ENCODE measurements at regions not wholly inside any gene's neighbourhood (a gene's known extent, or its start where the extent isn't known, plus 50 kb on each side); places are given as distances from the start of the nearest gene placed in this dataset.
A peak's percentile ranks its signal among the peaks of the same experiment; 100 is the strongest.

DNA sequence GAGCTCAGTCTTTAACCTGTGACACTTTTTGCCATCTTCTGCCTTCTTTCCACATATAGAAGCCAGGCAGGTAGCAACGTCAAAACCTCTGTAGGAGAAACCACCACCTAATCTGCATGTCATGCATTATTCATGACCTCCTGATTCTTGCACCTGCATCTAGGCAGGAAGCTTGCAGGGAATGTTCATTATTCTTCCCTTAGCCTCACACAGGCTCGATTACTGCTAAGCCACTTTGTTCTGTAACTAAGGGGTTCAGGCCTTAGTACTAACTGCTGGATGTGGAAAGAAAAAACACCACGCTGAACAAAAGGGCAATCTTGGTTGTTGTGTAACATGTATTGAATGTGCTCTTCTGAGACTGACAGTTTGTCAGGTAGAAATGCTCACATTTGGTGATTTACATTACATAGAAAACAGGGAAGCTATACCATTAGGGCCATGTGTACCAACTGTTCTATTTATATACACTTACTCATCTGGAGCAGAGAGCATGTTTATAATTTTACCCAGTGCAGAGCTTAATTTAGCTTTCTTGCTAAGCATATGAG, 366.9 kb downstream of the KLF12 start:
- Histone ChIP-seq H3K4me2 (ENCODE audit: low read length) (no peak overlapping the region), H3K4me1 (ENCODE audit: insufficient read depth, low read length) (no peaks in the 10 kb centered on the region; the same call in 1 of the 2 replicates), H4K20me1 (ENCODE audit: low read length) (no peaks in the 10 kb centered on the region), H3K27me3 (ENCODE audit: low read length) (no peaks in the 10 kb centered on the region), H3K9me2 (replicated peaks; ENCODE audit: low read length) (no peaks in the 10 kb centered on the region), H3K27ac (ENCODE audit: low read length) (no peak overlapping the region), H3K36me3 (ENCODE audit: low read depth, low read length) (no peaks in the 10 kb centered on the region), H3K9ac (ENCODE audit: low read length) (no peak overlapping the region), H3F3A (ENCODE audit: low read length, unreplicated experiment) (no peaks in the 10 kb centered on the region), H2AFZ (ENCODE audit: low read length) (no peak overlapping the region), H3K4me3 (ENCODE audit: low read length) (no peak overlapping the region), H3K9me3 (ENCODE audit: low read length) (no peaks in the 10 kb centered on the region), H3K79me2 (ENCODE audit: low read length) (no peaks in the 10 kb centered on the region)
- no TSS peak for BruUV-seq (replicated peaks)
- ChIA-PET CTCF (interaction anchor here (0.6 kb wide), 3 partner anchors 8 to 523 kb away, joined by 4 to 7 read pairs (median 5); no protein-coding TSS in a partner anchor), POLR2A (ENCODE audit: unreplicated experiment) (no interaction called here)
- intact Hi-C loops (cut with micrococcal nuclease) = no loop called here
- DNase-seq (no peak), ATAC-seq (0 out of 2 replicates have a peak, but pooled peaks have one; percentile 33)
- TF ChIP-seq EZH2 (IDR thresholded peaks at IDR 0.05; ENCODE audit: low read length, unreplicated experiment) = no peak
- no peak for TF ChIP-seq EZH2phosphoT487 (IDR thresholded peaks at IDR 0.05; ENCODE audit: borderline replicate concordance, low read length)
- TF ChIP-seq, protein P1, sequence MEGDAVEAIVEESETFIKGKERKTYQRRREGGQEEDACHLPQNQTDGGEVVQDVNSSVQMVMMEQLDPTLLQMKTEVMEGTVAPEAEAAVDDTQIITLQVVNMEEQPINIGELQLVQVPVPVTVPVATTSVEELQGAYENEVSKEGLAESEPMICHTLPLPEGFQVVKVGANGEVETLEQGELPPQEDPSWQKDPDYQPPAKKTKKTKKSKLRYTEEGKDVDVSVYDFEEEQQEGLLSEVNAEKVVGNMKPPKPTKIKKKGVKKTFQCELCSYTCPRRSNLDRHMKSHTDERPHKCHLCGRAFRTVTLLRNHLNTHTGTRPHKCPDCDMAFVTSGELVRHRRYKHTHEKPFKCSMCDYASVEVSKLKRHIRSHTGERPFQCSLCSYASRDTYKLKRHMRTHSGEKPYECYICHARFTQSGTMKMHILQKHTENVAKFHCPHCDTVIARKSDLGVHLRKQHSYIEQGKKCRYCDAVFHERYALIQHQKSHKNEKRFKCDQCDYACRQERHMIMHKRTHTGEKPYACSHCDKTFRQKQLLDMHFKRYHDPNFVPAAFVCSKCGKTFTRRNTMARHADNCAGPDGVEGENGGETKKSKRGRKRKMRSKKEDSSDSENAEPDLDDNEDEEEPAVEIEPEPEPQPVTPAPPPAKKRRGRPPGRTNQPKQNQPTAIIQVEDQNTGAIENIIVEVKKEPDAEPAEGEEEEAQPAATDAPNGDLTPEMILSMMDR (conservative IDR thresholded peaks at IDR 0.05; ENCODE audit: low read depth, low read length) = no peak

DNA sequence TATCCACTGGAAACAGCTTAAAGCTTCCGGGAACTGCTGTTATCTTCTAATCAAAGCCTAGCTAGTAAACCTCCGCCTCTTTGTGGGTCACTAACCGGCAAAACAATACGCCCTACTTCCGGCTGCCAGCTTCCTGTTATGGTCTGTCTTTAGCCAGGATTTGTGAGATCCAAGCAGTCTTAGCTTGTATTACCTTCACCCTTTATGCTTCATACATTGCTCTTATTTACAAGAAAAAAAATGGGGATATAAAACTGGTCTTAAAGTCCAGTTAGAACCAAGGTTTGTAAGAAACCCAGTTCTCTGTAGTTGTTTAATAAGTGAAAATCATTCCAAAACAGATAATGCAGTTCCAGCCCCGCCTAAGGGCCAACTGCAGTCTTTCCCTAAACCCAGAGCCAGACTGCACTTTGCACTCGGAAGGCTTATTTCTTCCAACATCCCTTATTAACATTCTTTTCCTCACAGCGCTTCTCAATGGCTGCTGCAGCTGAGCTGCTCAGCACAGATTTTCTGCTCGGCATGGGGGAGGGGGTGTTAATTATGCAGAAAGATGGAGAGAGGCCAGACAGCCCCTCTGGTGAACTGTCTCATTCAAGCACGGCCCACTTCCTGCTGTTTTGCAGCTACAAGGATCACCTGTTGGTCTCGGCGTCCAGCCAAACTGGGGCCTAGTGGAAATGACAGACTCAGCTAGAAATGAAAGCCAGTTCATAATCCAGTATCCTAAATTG, 368.4 kb downstream of the KLF12 start:
- H3K79me2 ChIP-seq (ENCODE audit: low read length) = no peaks in the 10 kb centered on the region
- no peak overlapping the region for H3K4me3 ChIP-seq (ENCODE audit: low read length)
- H4K20me1 ChIP-seq (ENCODE audit: low read length) = no peaks in the 10 kb centered on the region
- H3K4me2 ChIP-seq (ENCODE audit: low read length) = no peak overlapping the region
- ATAC-seq = no peak
- no TSS peak for BruUV-seq (replicated peaks)
- no peaks in the 10 kb centered on the region for H3K36me3 ChIP-seq (ENCODE audit: low read depth, low read length)
- no peaks in the 10 kb centered on the region for H3K9me3 ChIP-seq (ENCODE audit: low read length)
- DNase-seq = no peak
- no peaks in the 10 kb centered on the region for H3F3A ChIP-seq (ENCODE audit: low read length, unreplicated experiment)
- ChIA-PET POLR2A (ENCODE audit: unreplicated experiment) (no interaction called here), CTCF (no interaction called here)
- H3K9ac ChIP-seq (ENCODE audit: low read length) = no peak overlapping the region
- TF ChIP-seq EZH2 (IDR thresholded peaks at IDR 0.05; ENCODE audit: low read length, unreplicated experiment) = no peak
- TF ChIP-seq, protein P1 (conservative IDR thresholded peaks at IDR 0.05; ENCODE audit: low read depth, low read length) = no peak
- no peak for TF ChIP-seq EZH2phosphoT487 (IDR thresholded peaks at IDR 0.05; ENCODE audit: borderline replicate concordance, low read length)
- H3K27me3 ChIP-seq (ENCODE audit: low read length) = no peaks in the 10 kb centered on the region
- no peak overlapping the region for H2AFZ ChIP-seq (ENCODE audit: low read length)
- no peak overlapping the region for H3K27ac ChIP-seq (ENCODE audit: low read length)
- H3K9me2 ChIP-seq (replicated peaks; ENCODE audit: low read length) = no peaks in the 10 kb centered on the region
- H3K4me1 ChIP-seq (ENCODE audit: insufficient read depth, low read length) = no peaks in the 10 kb centered on the region; the same call in 1 of the 2 replicates
- intact Hi-C loops (cut with micrococcal nuclease) = no loop called here

DNA sequence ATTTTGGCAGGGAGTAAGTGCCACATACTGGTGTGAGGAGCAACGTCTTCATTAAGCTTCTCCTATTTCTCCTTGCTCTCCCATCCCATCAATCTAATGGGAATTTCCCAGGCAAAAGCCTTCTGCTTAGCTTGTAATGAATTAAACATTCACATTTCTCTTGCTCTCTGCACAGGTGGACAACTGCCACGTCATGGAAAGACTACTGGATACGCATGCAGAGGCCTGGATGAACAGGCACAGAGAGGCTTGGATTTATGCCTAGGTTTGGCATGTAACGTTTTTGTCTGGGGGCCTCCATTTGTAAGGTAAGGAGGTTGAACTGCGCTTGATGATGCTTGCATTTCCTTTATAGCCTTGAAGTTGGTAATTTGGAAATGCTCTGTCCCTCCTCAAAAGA, 374.8 kb downstream of the KLF12 start:
- Histone ChIP-seq H3K9me3 (ENCODE audit: low read length) (no peaks in the 10 kb centered on the region), H3K36me3 (ENCODE audit: low read depth, low read length) (no peaks in the 10 kb centered on the region), H2AFZ (ENCODE audit: low read length) (no peak overlapping the region), H3K27me3 (ENCODE audit: low read length) (no peaks in the 10 kb centered on the region), H3K79me2 (ENCODE audit: low read length) (no peaks in the 10 kb centered on the region), H4K20me1 (ENCODE audit: low read length) (no peaks in the 10 kb centered on the region), H3K9me2 (replicated peaks; ENCODE audit: low read length) (no peaks in the 10 kb centered on the region), H3K27ac (ENCODE audit: low read length) (no peak overlapping the region), H3K4me2 (ENCODE audit: low read length) (no peak overlapping the region), H3K4me1 (ENCODE audit: insufficient read depth, low read length) (peaks cover 3% of the 10 kb centered on the region; the same call in 1 of the 2 replicates), H3K4me3 (ENCODE audit: low read length) (no peak overlapping the region), H3F3A (ENCODE audit: low read length, unreplicated experiment) (no peaks in the 10 kb centered on the region), H3K9ac (ENCODE audit: low read length) (no peak overlapping the region)
- DNase-seq = no peak
- no peak for ATAC-seq
- intact Hi-C loops (cut with micrococcal nuclease) = loop anchor here (10.0 kb wide), 3 partner anchors 75 to 375 kb away; partner anchors contain the start of gene KLF12
- TF ChIP-seq EZH2 (IDR thresholded peaks at IDR 0.05; ENCODE audit: low read length, unreplicated experiment) (no peak), EZH2phosphoT487 (IDR thresholded peaks at IDR 0.05; ENCODE audit: borderline replicate concordance, low read length) (no peak)
- TF ChIP-seq, protein P1 (conservative IDR thresholded peaks at IDR 0.05; ENCODE audit: low read depth, low read length) = no peak
- BruUV-seq (replicated peaks) = no TSS peak
- ChIA-PET POLR2A (ENCODE audit: unreplicated experiment) (no interaction called here), CTCF (interaction anchor here (0.6 kb wide), 1 partner anchor 8 kb away, joined by 7 read pairs; no protein-coding TSS in a partner anchor)

Measured in PC-3 (cell line).